Sigmoid colon (tissue), 6 donors: ENCODE measurements at regions not wholly inside any gene's neighbourhood (a gene's known extent, or its start where the extent isn't known, plus 50 kb on each side); places are given as distances from the start of the nearest gene placed in this dataset.

Experiments
- DNase-seq: peaks from one replicate; pipeline ENCODE4 v3.0.0-alpha.2; 2019
- H3K27ac ChIP-seq, 4 donors: fragments of 200-600 bp; sonication (generic); one replicate each; pipeline ENCODE4 v1.5.1; 2016 to 2019; ENCODE audit warnings: mild to moderate bottlenecking in 1 of 4
- H3K27me3 ChIP-seq, 3 donors: fragments of 200-600 bp; sonication (generic); one replicate each; pipeline ENCODE4 v1.5.1; 2019; ENCODE audit warnings: mild to moderate bottlenecking in 1 of 3
- H3K36me3 ChIP-seq, 4 donors: fragments of 200-600 bp; sonication (generic); one replicate each; pipeline ENCODE4 v1.5.1; 2016 to 2019
- H3K4me1 ChIP-seq, 4 donors: fragments of 200-600 bp; sonication (generic); one replicate each; pipeline ENCODE4 v1.5.1; 2017 to 2019
- H3K4me3 ChIP-seq, 4 donors: fragments of 200-600 bp; sonication (generic); one replicate each; pipeline ENCODE4 v1.5.1; 2017 to 2019; ENCODE audit warnings: mild to moderate bottlenecking in 2 of 4, moderate library complexity in 1 of 4
- H3K9me3 ChIP-seq, 4 donors: fragments of 200-600 bp in 3 of 4; sonication (generic) in 3 of 4; one replicate each; pipeline versions ENCODE4 v1.5.1 to v1.6.1; 2013 to 2019
- CTCF ChIP-seq, 4 experiments: fragments of 450-650 bp in 3 of 4; fragments of 200-600 bp in 1 of 4; IDR thresholded peaks; one replicate each; pipeline ENCODE4 v1.5.1; 2016 to 2019; ENCODE audit warnings: antibody characterized with exemption in 4 of 4, mild to moderate bottlenecking in 3 of 4, moderate library complexity in 2 of 4
- EP300 ChIP-seq, 4 donors: sonication (generic); formaldehyde crosslinking; IDR thresholded peaks; one replicate each; pipeline ENCODE4 v1.6.1; 2017; ENCODE audit warnings: antibody characterized with exemption in 4 of 4
- POLR2A ChIP-seq, 2 donors: fragments of 450-650 bp; IDR thresholded peaks; one replicate each; pipeline ENCODE4 v1.6.1; 2016; ENCODE audit warnings: antibody characterized with exemption in 2 of 2, mild to moderate bottlenecking in 2 of 2, moderate library complexity in 2 of 2
- POLR2AphosphoS5 ChIP-seq, 4 donors: sonication (generic); formaldehyde crosslinking; IDR thresholded peaks; one replicate each; pipeline ENCODE4 v1.6.1; 2017; ENCODE audit warnings: antibody characterized with exemption in 4 of 4
- WGBS, 2 donors: extraction: QIAGEN DNeasy Blood & Tissue Kit; methylation state at CpG; one replicate each; pipeline ENCODE4 v1.1.7; 2013; 5-methylcytosine and 5-hydroxymethylcytosine counted together
- intact Hi-C: fragments of 100-400 bp; cut with DNase I; formaldehyde crosslinking; loops from one replicate; pipeline ENCODE4 v1.15.1; 2023
- donor health status: healthy with polysubstance abuse.
- donor health status: healthy.

GRCh38 chr5:158473016-158473635, 614.2 kb upstream of the CLINT1 start:
- Histone ChIP-seq H3K9me3 (no peaks in the 10 kb centered on the region), H3K27me3 (no peaks in the 10 kb centered on the region), H3K4me1 (peaks cover 0 to 15% (median 6%) of the 10 kb centered on the region in 4 donors), H3K36me3 (no peaks in the 10 kb centered on the region), H3K27ac (no peak overlapping the region), H3K4me3 (no peak overlapping the region)
- intact Hi-C loops: no loop called here
- TF ChIP-seq POLR2A (IDR thresholded peaks at IDR 0.05) (no peak), POLR2AphosphoS5 (IDR thresholded peaks at IDR 0.05) (no peak)
- DNase-seq: no peak
- 79 to 82% methylated on average over 4 of the region's 4 CpGs for WGBS, 2 donors

- Histone ChIP-seq H3K4me3 (no peak overlapping the region), H3K27me3 (no peaks in the 10 kb centered on the region), H3K36me3 (no peaks in the 10 kb centered on the region), H3K4me1 (peaks cover 0 to 15% (median 6%) of the 10 kb centered on the region in 4 donors), H3K27ac (no peak overlapping the region), H3K9me3 (no peaks in the 10 kb centered on the region)
- WGBS, 2 donors: 25 to 63% methylated on average over 2 of the region's 2 CpGs
- DNase-seq: no peak
- TF ChIP-seq CTCF (IDR thresholded peaks at IDR 0.05) (no peak), POLR2AphosphoS5 (IDR thresholded peaks at IDR 0.05) (no peak), POLR2A (IDR thresholded peaks at IDR 0.05) (no peak), EP300 (IDR thresholded peaks at IDR 0.05) (no peak)
- intact Hi-C loops: no loop called here
Observed at GRCh38 chr5:158471535-158471924, 612.6 kb upstream of the CLINT1 start.

GRCh38 chr5:158470764-158471534, 612.0 kb upstream of the CLINT1 start:
- WGBS, 2 donors: 90 to 91% methylated on average over 5 of the region's 5 CpGs
- intact Hi-C loops: no loop called here
- no peak for DNase-seq
- Histone ChIP-seq H3K4me3 (no peak overlapping the region), H3K4me1 (peaks cover 0 to 18% (median 7%) of the 10 kb centered on the region in 4 donors), H3K36me3 (no peaks in the 10 kb centered on the region), H3K27ac (no peak overlapping the region), H3K27me3 (no peaks in the 10 kb centered on the region), H3K9me3 (no peaks in the 10 kb centered on the region)
- TF ChIP-seq POLR2AphosphoS5 (IDR thresholded peaks at IDR 0.05) (no peak), EP300 (IDR thresholded peaks at IDR 0.05) (no peak), POLR2A (IDR thresholded peaks at IDR 0.05) (no peak)

GRCh38 chr5:158468444-158468843, 609.5 kb upstream of the CLINT1 start:
- DNase-seq: no peak
- intact Hi-C loops: loop anchor here (10.0 kb wide), 1 partner anchor 294 kb away; no protein-coding TSS in a partner anchor
- 88 to 92% methylated on average over 2 of the region's 2 CpGs for WGBS, 2 donors
- Histone ChIP-seq H3K4me3 (no peak overlapping the region), H3K27ac (no peak overlapping the region), H3K4me1 (peaks cover 0 to 30% (median 16%) of the 10 kb centered on the region in 4 donors), H3K27me3 (no peaks in the 10 kb centered on the region), H3K36me3 (no peaks in the 10 kb centered on the region), H3K9me3 (no peaks in the 10 kb centered on the region)
- no peak for TF ChIP-seq EP300 (IDR thresholded peaks at IDR 0.05)
- no peak for TF ChIP-seq POLR2AphosphoS5 (IDR thresholded peaks at IDR 0.05)
- no peak for TF ChIP-seq CTCF (IDR thresholded peaks at IDR 0.05)
- TF ChIP-seq POLR2A (IDR thresholded peaks at IDR 0.05): no peak

- H3K4me3 ChIP-seq: no peak overlapping the region
- H3K27me3 ChIP-seq: no peaks in the 10 kb centered on the region
- peaks cover 0 to 40% (median 24%) of the 10 kb centered on the region in 4 donors for H3K4me1 ChIP-seq
- H3K9me3 ChIP-seq: no peaks in the 10 kb centered on the region
- no peak for DNase-seq
- intact Hi-C loops: loop anchor here (10.0 kb wide), 1 partner anchor 291 kb away; no protein-coding TSS in a partner anchor
- H3K36me3 ChIP-seq: no peaks in the 10 kb centered on the region
- TF ChIP-seq EP300 (IDR thresholded peaks at IDR 0.05) (no peak), CTCF (IDR thresholded peaks at IDR 0.05) (no peak), POLR2AphosphoS5 (IDR thresholded peaks at IDR 0.05) (no peak)
- H3K27ac ChIP-seq: no peak overlapping the region
Observed at GRCh38 chr5:158466191-158466590, 607.2 kb upstream of the CLINT1 start.
